SK-N-SH treated with all-trans-retinoic acid at 6 μM for 48 hours (cell line): ENCODE measurements at regions not wholly inside any gene's neighbourhood (a gene's known extent, or its start where the extent isn't known, plus 50 kb on each side); places are given as distances from the start of the nearest gene placed in this dataset.

Experiments used
- ATAC-seq: fragments of 200-7000 bp; cut with Tn5 transposase; 3 replicates; pipeline ENCODE4 v1.9.1; 2020; ENCODE audit warnings: mild to moderate bottlenecking, moderate library complexity
- ARNTL ChIP-seq: fragments of 450-650 bp; formaldehyde crosslinking; IDR thresholded peaks from 2 replicates; pipeline ENCODE4 v1.5.0; 2020; ENCODE audit warnings: low read depth, mild to moderate bottlenecking, moderate library complexity, borderline replicate concordance
- BACH2 ChIP-seq: fragments of 250-450 bp; sonication (Bioruptor Pico); IDR thresholded peaks from 2 replicates; pipeline ENCODE4 v1.9.0; 2021; ENCODE audit warnings: mild to moderate bottlenecking, borderline replicate concordance
- CREB5 ChIP-seq: fragments of 250-450 bp; sonication (Bioruptor Pico); IDR thresholded peaks from 2 replicates; pipeline ENCODE4 v1.5.1; 2020; ENCODE audit warnings: low read depth, mild to moderate bottlenecking, moderate library complexity
- CSDC2 ChIP-seq: fragments of 250-450 bp; sonication (Bioruptor Pico); IDR thresholded peaks from 2 replicates; pipeline ENCODE4 v1.5.0; 2020; ENCODE audit warnings: mild to moderate bottlenecking, moderate library complexity
- CSRNP3 ChIP-seq: fragments of 250-450 bp; sonication (Bioruptor Pico); IDR thresholded peaks from 2 replicates; pipeline ENCODE4 v1.5.1; 2021; ENCODE audit warnings: mild to moderate bottlenecking, moderate library complexity
- ESRRG ChIP-seq: fragments of 250-450 bp; sonication (Bioruptor Pico); IDR thresholded peaks from 2 replicates; pipeline ENCODE4 v1.6.1; 2021; ENCODE audit warnings: mild to moderate bottlenecking
- GLIS3 ChIP-seq: fragments of 250-450 bp; sonication (Bioruptor Pico); IDR thresholded peaks from 2 replicates; pipeline ENCODE4 v1.5.0; 2020; ENCODE audit warnings: mild to moderate bottlenecking, moderate library complexity
- ISL1 ChIP-seq: fragments of 250-450 bp; sonication (Bioruptor Pico); IDR thresholded peaks from 2 replicates; pipeline ENCODE4 v2.1.2; 2022; ENCODE audit warnings: mild to moderate bottlenecking, moderate library complexity
- OSR1 ChIP-seq: fragments of 250-450 bp; sonication (Bioruptor Pico); IDR thresholded peaks from 2 replicates; pipeline ENCODE4 v1.8.0; 2022; ENCODE audit warnings: moderate library complexity, mild to moderate bottlenecking, inconsistent platforms
- PATZ1 ChIP-seq: fragments of 250-450 bp; sonication (Bioruptor Pico); IDR thresholded peaks from 2 replicates; pipeline ENCODE4 v1.8.0; 2020; ENCODE audit warnings: mild to moderate bottlenecking, moderate library complexity, borderline replicate concordance
- POU6F1 ChIP-seq: fragments of 250-450 bp; sonication (Bioruptor Pico); IDR thresholded peaks from 2 replicates; pipeline ENCODE4 v1.8.0; 2021; ENCODE audit warnings: low read depth, mild to moderate bottlenecking, moderate library complexity, borderline replicate concordance
- RARB ChIP-seq: fragments of 250-450 bp; sonication (Bioruptor Pico); IDR thresholded peaks from 2 replicates; pipeline ENCODE4 v1.8.0; 2021; ENCODE audit warnings: mild to moderate bottlenecking, moderate library complexity
- TCF4 ChIP-seq: fragments of 250-450 bp; sonication (Bioruptor Pico); IDR thresholded peaks from 2 replicates; pipeline ENCODE4 v1.8.0; 2021; ENCODE audit warnings: mild to moderate bottlenecking, moderate library complexity, borderline replicate concordance
- TOX ChIP-seq: fragments of 250-450 bp; sonication (Bioruptor Pico); IDR thresholded peaks from 2 replicates; pipeline ENCODE4 v1.8.0; 2021; ENCODE audit warnings: mild to moderate bottlenecking, moderate library complexity, borderline replicate concordance
- ZC3H10 ChIP-seq: fragments of 250-450 bp; sonication (Bioruptor Pico); IDR thresholded peaks from 2 replicates; pipeline ENCODE4 v1.5.1; 2021; ENCODE audit warnings: mild to moderate bottlenecking, moderate library complexity
- ZFP3 ChIP-seq: fragments of 250-450 bp; sonication (Bioruptor Pico); IDR thresholded peaks from 2 replicates; pipeline ENCODE4 v1.5.0; 2020; ENCODE audit warnings: mild to moderate bottlenecking, moderate library complexity
- ZFP30 ChIP-seq: fragments of 450-650 bp; formaldehyde crosslinking; IDR thresholded peaks from 2 replicates; pipeline ENCODE4 v1.5.0; 2022; ENCODE audit warnings: mild to moderate bottlenecking, moderate library complexity
- ZNF565 ChIP-seq: fragments of 450-650 bp; formaldehyde crosslinking; conservative IDR thresholded peaks from 2 replicates; pipeline ENCODE4 v1.5.0; 2020; ENCODE audit warnings: low read depth, mild to moderate bottlenecking, moderate library complexity
- ZNF70 ChIP-seq: fragments of 450-650 bp; formaldehyde crosslinking; IDR thresholded peaks from 2 replicates; pipeline ENCODE4 v1.5.0; 2020; ENCODE audit warnings: mild to moderate bottlenecking, moderate library complexity
- ZNF8 ChIP-seq: fragments of 450-650 bp; formaldehyde crosslinking; IDR thresholded peaks from 2 replicates; pipeline ENCODE4 v1.5.0; 2020; ENCODE audit warnings: mild to moderate bottlenecking, moderate library complexity

- peak; percentile 88 for ATAC-seq
- peak; percentile 50; the same call in 1 of the 2 replicates for TF ChIP-seq TOX (CRISPR knock-in tag)
- no peak for TF ChIP-seq ESRRG (CRISPR knock-in tag)
- TF ChIP-seq, all 23 proteins: peak for 1
Observed at GRCh38 chr5:130549884-130550561, 615.0 kb downstream of the HINT1 start.

GRCh38 chr5:130546211-130546610 lies 618.8 kb downstream of the HINT1 start:
- TF ChIP-seq ZC3H10 (CRISPR knock-in tag) = no peak
- peak; percentile 23; the same call in 2 of the 3 replicates for ATAC-seq

GRCh38 chr5:130545291-130545690 lies 619.8 kb downstream of the HINT1 start:
- ATAC-seq = no peak

GRCh38 chr5:130541617-130542221 lies 623.3 kb downstream of the HINT1 start:
- ATAC-seq = peak; percentile 61
- TF ChIP-seq ZNF8 (no peak), POU6F1 (CRISPR knock-in tag) (no peak), PATZ1 (CRISPR knock-in tag) (no peak), TOX (CRISPR knock-in tag) (no peak)

More at GRCh38 chr5:130545291-130545690, 619.8 kb downstream of the HINT1 start:
- TF ChIP-seq CSRNP3 (CRISPR knock-in tag) = no peak
- no peak for TF ChIP-seq ESRRG (CRISPR knock-in tag)
- no peak for TF ChIP-seq ISL1 (CRISPR knock-in tag)
- no peak for TF ChIP-seq GLIS3
- TF ChIP-seq ZNF70 (CRISPR knock-in tag) = no peak
- no peak for TF ChIP-seq TCF4 (CRISPR knock-in tag)
- no peak for TF ChIP-seq ZFP3 (CRISPR knock-in tag)
- TF ChIP-seq BACH2 (CRISPR knock-in tag) = no peak
- TF ChIP-seq ARNTL (CRISPR knock-in tag) = no peak
- TF ChIP-seq ZFP30 (CRISPR knock-in tag) = no peak
- TF ChIP-seq ZC3H10 (CRISPR knock-in tag) = no peak
- no peak for TF ChIP-seq TOX (CRISPR knock-in tag)
- TF ChIP-seq CSDC2 (CRISPR knock-in tag) = no peak
- TF ChIP-seq CREB5 (CRISPR knock-in tag) = no peak
- TF ChIP-seq POU6F1 (CRISPR knock-in tag) = no peak
- TF ChIP-seq ZNF565 (CRISPR knock-in tag) = no peak
- TF ChIP-seq PATZ1 (CRISPR knock-in tag) = no peak
- TF ChIP-seq RARB (CRISPR knock-in tag) = no peak
- no peak for TF ChIP-seq OSR1 (CRISPR knock-in tag)
- TF ChIP-seq, all 23 proteins: peak for 0
